ENCODE measurements at regions not wholly inside any gene's neighbourhood (a gene's known extent, or its start where the extent isn't known, plus 50 kb on each side); places are given as distances from the start of the nearest gene placed in this dataset.

DNA sequence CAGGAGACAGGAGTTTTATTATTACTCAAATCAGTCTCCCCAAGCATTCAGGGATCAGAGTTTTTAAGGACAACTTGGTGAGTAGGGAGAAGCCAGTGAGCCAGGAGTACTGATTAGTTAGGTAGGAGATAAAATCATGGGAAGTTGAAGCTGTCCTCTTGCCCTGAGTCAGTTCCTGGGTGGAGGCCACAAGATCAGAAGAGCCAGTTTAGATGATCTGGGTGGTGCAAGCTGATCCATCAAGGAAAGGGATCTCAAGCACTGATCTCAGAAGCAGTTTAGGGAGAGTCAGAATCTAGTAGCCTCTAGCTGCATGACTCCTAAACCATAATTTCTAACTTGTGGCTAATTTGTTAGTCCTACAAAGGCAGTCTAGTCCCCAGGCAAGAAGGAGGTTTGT lies 706.5 kb upstream of the MAP3K7 start:
- H3K9me3 ChIP-seq, result no peaks in the 10 kb centered on the region
- no peak for DNase-seq

DNA sequence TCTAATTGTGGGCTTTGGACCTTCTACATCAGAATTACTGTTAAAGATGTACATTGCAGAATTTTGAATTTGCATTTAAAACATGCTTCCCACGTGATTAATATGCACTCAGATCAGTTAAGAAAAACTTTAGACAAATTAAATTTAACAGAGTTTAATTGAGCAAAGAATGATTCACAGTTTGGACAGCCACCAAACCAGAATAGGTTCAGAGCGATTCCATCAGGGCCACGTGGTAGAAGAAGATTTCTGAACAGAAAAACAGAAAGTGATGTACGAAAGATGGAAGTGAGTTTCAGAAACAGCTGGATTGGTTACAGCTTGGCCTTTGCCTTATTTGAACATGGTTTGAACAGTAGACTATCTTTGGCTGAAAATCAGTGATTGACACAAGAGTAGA lies 704.2 kb upstream of the MAP3K7 start:
- no peaks in the 10 kb centered on the region for H3K27me3 ChIP-seq
- TF ChIP-seq, protein P1, sequence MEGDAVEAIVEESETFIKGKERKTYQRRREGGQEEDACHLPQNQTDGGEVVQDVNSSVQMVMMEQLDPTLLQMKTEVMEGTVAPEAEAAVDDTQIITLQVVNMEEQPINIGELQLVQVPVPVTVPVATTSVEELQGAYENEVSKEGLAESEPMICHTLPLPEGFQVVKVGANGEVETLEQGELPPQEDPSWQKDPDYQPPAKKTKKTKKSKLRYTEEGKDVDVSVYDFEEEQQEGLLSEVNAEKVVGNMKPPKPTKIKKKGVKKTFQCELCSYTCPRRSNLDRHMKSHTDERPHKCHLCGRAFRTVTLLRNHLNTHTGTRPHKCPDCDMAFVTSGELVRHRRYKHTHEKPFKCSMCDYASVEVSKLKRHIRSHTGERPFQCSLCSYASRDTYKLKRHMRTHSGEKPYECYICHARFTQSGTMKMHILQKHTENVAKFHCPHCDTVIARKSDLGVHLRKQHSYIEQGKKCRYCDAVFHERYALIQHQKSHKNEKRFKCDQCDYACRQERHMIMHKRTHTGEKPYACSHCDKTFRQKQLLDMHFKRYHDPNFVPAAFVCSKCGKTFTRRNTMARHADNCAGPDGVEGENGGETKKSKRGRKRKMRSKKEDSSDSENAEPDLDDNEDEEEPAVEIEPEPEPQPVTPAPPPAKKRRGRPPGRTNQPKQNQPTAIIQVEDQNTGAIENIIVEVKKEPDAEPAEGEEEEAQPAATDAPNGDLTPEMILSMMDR (IDR thresholded peaks at IDR 0.05), result no peak
- TF ChIP-seq POLR2A (IDR thresholded peaks at IDR 0.05), result no peak
- ATAC-seq (no peak), DNase-seq (no peak)
- H3K27ac ChIP-seq, result no peak overlapping the region
- H3K4me3 ChIP-seq, result no peak overlapping the region
- WGBS (ENCODE audit: insufficient coverage, low coverage, low lambda C conversion rate, missing lambda C conversion rate), result 9% methylated on average over 4 of the region's 4 CpGs
- no peaks in the 10 kb centered on the region for H3K36me3 ChIP-seq
- no peaks in the 10 kb centered on the region for H3K4me1 ChIP-seq
- H3K9me3 ChIP-seq, result no peaks in the 10 kb centered on the region
- intact Hi-C loops (cut with DNase I), result no loop called here

More for the DNA sequence above, 706.5 kb upstream of the MAP3K7 start:
- Histone ChIP-seq H3K36me3 (no peaks in the 10 kb centered on the region), H3K4me1 (no peaks in the 10 kb centered on the region), H3K27ac (no peak overlapping the region), H3K27me3 (no peaks in the 10 kb centered on the region), H3K4me3 (no peak overlapping the region)
- TF ChIP-seq POLR2A (IDR thresholded peaks at IDR 0.05), result no peak
- TF ChIP-seq, protein P1 (IDR thresholded peaks at IDR 0.05), result no peak
- no peak for ATAC-seq
- intact Hi-C loops (cut with DNase I), result no loop called here

DNA sequence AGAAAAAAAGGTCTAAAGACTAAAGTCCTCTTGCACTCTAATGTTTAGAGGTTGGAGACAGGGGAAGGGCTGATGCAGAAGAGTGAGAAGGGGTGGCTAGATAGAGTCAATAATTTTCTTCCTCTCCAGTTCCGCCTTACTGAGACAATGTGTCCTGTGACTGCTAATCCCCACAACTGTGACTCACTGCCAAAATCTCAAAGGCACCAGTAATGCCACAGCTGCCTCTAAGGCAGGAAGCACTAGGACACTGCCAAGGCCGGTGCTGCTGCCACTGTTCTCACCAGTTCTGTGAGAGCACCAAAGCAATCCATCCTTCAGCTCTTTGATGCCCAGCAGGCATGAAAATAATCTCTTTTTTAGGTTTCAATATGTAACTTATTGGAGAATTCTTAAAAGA lies 701.9 kb upstream of the MAP3K7 start:
- 34% methylated on average over 2 of the region's 2 CpGs for WGBS (ENCODE audit: insufficient coverage, low coverage, low lambda C conversion rate, missing lambda C conversion rate)
- no peak for ATAC-seq
- H3K9me3 ChIP-seq, result no peaks in the 10 kb centered on the region
- no peaks in the 10 kb centered on the region for H3K27me3 ChIP-seq
- H3K27ac ChIP-seq, result no peak overlapping the region
- H3K4me1 ChIP-seq, result no peaks in the 10 kb centered on the region
- TF ChIP-seq, protein P1 (IDR thresholded peaks at IDR 0.05), result no peak
- H3K4me3 ChIP-seq, result no peak overlapping the region
- DNase-seq, result no peak
- intact Hi-C loops (cut with DNase I), result no loop called here
- no peaks in the 10 kb centered on the region for H3K36me3 ChIP-seq

DNA sequence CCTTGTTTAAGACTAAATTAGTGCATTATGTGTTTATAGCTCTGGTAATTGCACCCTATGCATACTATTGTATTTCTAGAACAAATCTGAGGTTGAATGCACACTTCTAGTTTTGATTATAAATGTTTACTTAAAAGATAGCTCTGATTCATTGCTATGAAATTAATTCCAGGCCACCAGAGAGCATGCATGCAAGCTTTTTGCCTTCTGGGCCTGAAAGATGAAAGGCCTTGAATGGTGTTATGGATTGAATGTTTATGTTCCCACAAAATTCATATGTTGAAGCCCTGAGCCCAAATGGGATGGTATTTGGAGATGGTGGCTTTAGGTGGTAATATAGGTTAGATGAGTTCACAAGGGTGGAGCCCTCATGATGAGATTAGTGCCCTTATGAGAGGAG lies 695.0 kb upstream of the MAP3K7 start:
- DNase-seq (no peak), ATAC-seq (no peak)
- Histone ChIP-seq H3K9me3 (no peaks in the 10 kb centered on the region), H3K27ac (no peak overlapping the region), H3K27me3 (no peaks in the 10 kb centered on the region), H3K4me3 (no peak overlapping the region), H3K4me1 (no peaks in the 10 kb centered on the region), H3K36me3 (no peaks in the 10 kb centered on the region)
- intact Hi-C loops (cut with DNase I), result no loop called here
- TF ChIP-seq POLR2A (IDR thresholded peaks at IDR 0.05), result no peak
- TF ChIP-seq, protein P1 (IDR thresholded peaks at IDR 0.05), result no peak

DNA sequence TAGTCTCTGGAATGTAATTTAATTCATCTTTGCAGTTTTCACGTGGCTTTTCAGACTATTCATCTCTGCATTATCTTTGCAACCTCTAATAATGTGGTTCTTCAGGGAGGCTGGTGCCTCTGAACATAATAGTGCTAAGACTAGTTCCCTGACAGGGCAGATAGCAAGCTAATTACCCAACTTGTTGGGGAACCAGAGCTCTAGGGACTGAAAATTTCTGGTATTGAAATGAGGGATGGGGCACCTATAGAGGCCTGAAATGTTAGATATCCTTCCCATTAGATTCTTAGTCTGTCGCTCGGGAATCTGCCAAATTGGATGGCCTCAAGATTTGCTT lies 693.6 kb upstream of the MAP3K7 start:
- WGBS (ENCODE audit: insufficient coverage, low coverage, low lambda C conversion rate, missing lambda C conversion rate), result 52% methylated on average over 3 of the region's 3 CpGs

More for the DNA sequence above, 693.6 kb upstream of the MAP3K7 start:
- no peaks in the 10 kb centered on the region for H3K4me1 ChIP-seq
- DNase-seq (no peak), ATAC-seq (no peak)
- H3K27me3 ChIP-seq, result no peaks in the 10 kb centered on the region
- TF ChIP-seq POLR2A (IDR thresholded peaks at IDR 0.05), result no peak
- TF ChIP-seq, protein P1 (IDR thresholded peaks at IDR 0.05), result no peak
- H3K27ac ChIP-seq, result no peak overlapping the region
- no peaks in the 10 kb centered on the region for H3K36me3 ChIP-seq
- no peaks in the 10 kb centered on the region for H3K9me3 ChIP-seq
- H3K4me3 ChIP-seq, result no peak overlapping the region
- intact Hi-C loops (cut with DNase I), result no loop called here
